ENCODE measurements at regions not wholly inside any gene's neighbourhood (a gene's known extent, or its start where the extent isn't known, plus 50 kb on each side); places are given as distances from the start of the nearest gene placed in this dataset.

- DNase-seq (ENCODE audit: low read depth) = no peak
- no peak for TF ChIP-seq CTCF (IDR thresholded peaks at IDR 0.05; ENCODE audit: control insufficient read depth, insufficient read depth, low read depth, low read length, missing control alignments)
Observed at GRCh38 chr12:93181409-93181965, 196.2 kb upstream of the NUDT4 start.

GRCh38 chr12:93183940-93184671 is 193.6 kb upstream of the NUDT4 start:
- H3K4me3 ChIP-seq (ENCODE audit: control insufficient read depth, low read depth, low read length) = no peak overlapping the region
- no peak for DNase-seq (ENCODE audit: low read depth)
- TF ChIP-seq CTCF (IDR thresholded peaks at IDR 0.05; ENCODE audit: control insufficient read depth, insufficient read depth, low read depth, low read length, missing control alignments) = no peak

More at GRCh38 chr12:93181409-93181965, 196.2 kb upstream of the NUDT4 start:
- H3K4me3 ChIP-seq (ENCODE audit: control insufficient read depth, low read depth, low read length) = no peak overlapping the region

- H3K4me3 ChIP-seq (ENCODE audit: control insufficient read depth, low read depth, low read length) = no peak overlapping the region
- DNase-seq (ENCODE audit: low read depth) = no peak
- no peak for TF ChIP-seq CTCF (IDR thresholded peaks at IDR 0.05; ENCODE audit: control insufficient read depth, insufficient read depth, low read depth, low read length, missing control alignments)
Observed at GRCh38 chr12:93184672-93185368, 192.9 kb upstream of the NUDT4 start.

- no peak overlapping the region for H3K4me3 ChIP-seq (ENCODE audit: control insufficient read depth, low read depth, low read length)
- DNase-seq (ENCODE audit: low read depth) = no peak
- TF ChIP-seq CTCF (IDR thresholded peaks at IDR 0.05; ENCODE audit: control insufficient read depth, insufficient read depth, low read depth, low read length, missing control alignments) = no peak
Observed at GRCh38 chr12:93185369-93185741, 192.4 kb upstream of the NUDT4 start.

GRCh38 chr12:93186131-93186530 is 191.6 kb upstream of the NUDT4 start:
- TF ChIP-seq CTCF (IDR thresholded peaks at IDR 0.05; ENCODE audit: control insufficient read depth, insufficient read depth, low read depth, low read length, missing control alignments) = no peak
- no peak overlapping the region for H3K4me3 ChIP-seq (ENCODE audit: control insufficient read depth, low read depth, low read length)
- no peak for DNase-seq (ENCODE audit: low read depth)

GRCh38 chr12:93186621-93187020 is 191.1 kb upstream of the NUDT4 start:
- H3K4me3 ChIP-seq (ENCODE audit: control insufficient read depth, low read depth, low read length) = no peak overlapping the region
- TF ChIP-seq CTCF (IDR thresholded peaks at IDR 0.05; ENCODE audit: control insufficient read depth, insufficient read depth, low read depth, low read length, missing control alignments) = no peak
- no peak for DNase-seq (ENCODE audit: low read depth)
